ENCODE measurements at regions not wholly inside any gene's neighbourhood (a gene's known extent, or its start where the extent isn't known, plus 50 kb on each side); places are given as distances from the start of the nearest gene placed in this dataset.

GRCh38 chr17:77296769-77297409 lies 156.1 kb downstream of the SEC14L1 start (continued):
- TF ChIP-seq ARID5B (CRISPR knock-in tag; IDR thresholded peaks at IDR 0.05): peak; percentile 17; the same call in 1 of the 2 replicates

GRCh38 chr17:77297693-77298666 lies 157.2 kb downstream of the SEC14L1 start:
- in situ Hi-C loops (cut with HindIII; ENCODE audit: extremely low pct_ligation_motif_present, low pct_unique_long_range_greater_than_20kb): no loop called here
- ChIA-PET POLR2A (interaction anchor here (1.0 to 9.7 kb wide), 4 partner anchors 8 to 155 kb away, joined by 3 to 335 read pairs (median 10); no protein-coding TSS in a partner anchor), CTCF (ENCODE audit: low intra/inter-chr PET ratio, low total read pairs) (no interaction called here)
- Histone ChIP-seq H3K4me1 (ENCODE audit: insufficient read depth, low read length) (peaks cover 81% of the 10 kb centered on the region), H3K4me2 (ENCODE audit: low read depth, low read length) (no peak overlapping the region), H2AFZ (ENCODE audit: low read length) (no peak overlapping the region), H4K20me1 (ENCODE audit: insufficient read depth, low read length) (peaks cover 36% of the 10 kb centered on the region), H3K9me3 (ENCODE audit: low read length) (no peaks in the 10 kb centered on the region), H3K27ac (ENCODE audit: extremely low read length, insufficient read depth, low read length) (peak overlapping the region; percentile 50), H3K36me3 (replicated peaks in 1 of 2; ENCODE audit: control insufficient read depth in 1 of 2, insufficient read depth in 2 of 2, low read length in 2 of 2) (peaks cover 14 to 29% of the 10 kb centered on the region in 2 experiments), H3K9ac (ENCODE audit: insufficient read depth, low read depth, low read length) (no peak overlapping the region), H3K27me3 (ENCODE audit: control insufficient read depth in 1 of 2, insufficient read depth in 2 of 2, low read length in 2 of 2) (no peaks in the 10 kb centered on the region), H3K4me3 (replicated peaks in 1 of 3; ENCODE audit: insufficient read depth in 1 of 3, low read depth in 2 of 3, low read length in 3 of 3) (no peak overlapping the region), H3K79me2 (ENCODE audit: insufficient read depth, low read length) (peaks cover 81% of the 10 kb centered on the region)
- no peak for FAIRE-seq
- no peak for ATAC-seq
- BruUV-seq (replicated peaks): no TSS peak
- no peak for DNase-seq (ENCODE audit: low spot score)
- 92% methylated on average over 7 of the region's 8 CpGs for WGBS (ENCODE audit: low lambda C conversion rate)
- intact Hi-C loops (cut with micrococcal nuclease; ENCODE audit: unreplicated experiment): no loop called here
- TF ChIP-seq PRMT3 (CRISPR knock-in tag; IDR thresholded peaks at IDR 0.05; ENCODE audit: borderline replicate concordance, low read depth) (no peak), YY1 (IDR thresholded peaks at IDR 0.05; ENCODE audit: insufficient read depth, insufficient replicate concordance, low read depth, low read length) (no peak), SYNCRIP (IDR thresholded peaks at IDR 0.05; ENCODE audit: insufficient read depth, low read depth, low read length) (no peak), POLR2AphosphoS2 (IDR thresholded peaks at IDR 0.05; ENCODE audit: low read depth, low read length) (0 out of 2 replicates have a peak, but pooled peaks have one; percentile 53), ZNF776 (CRISPR knock-in tag; IDR thresholded peaks at IDR 0.05) (0 out of 2 replicates have a peak, but pooled peaks have one; percentile 58), ZNF891 (CRISPR knock-in tag; IDR thresholded peaks at IDR 0.05) (0 out of 2 replicates have a peak, but pooled peaks have one; percentile 29), FOXJ3 (CRISPR knock-in tag; IDR thresholded peaks at IDR 0.05; ENCODE audit: borderline replicate concordance) (no peak), ZNF235 (CRISPR knock-in tag; IDR thresholded peaks at IDR 0.05; ENCODE audit: borderline replicate concordance) (no peak), CTCF (CRISPR knock-in tag; IDR thresholded peaks at IDR 0.05) (no peak), EED (CRISPR knock-in tag; IDR thresholded peaks at IDR 0.05) (no peak), POLR2A (IDR thresholded peaks at IDR 0.05; ENCODE audit: insufficient read depth in 1 of 2, low read depth in 2 of 2, low read length in 2 of 2) (0 out of 4 replicates have a peak, but pooled peaks of 1 of the 2 experiments have one; percentile 13), AKAP8 (CRISPR knock-in tag; IDR thresholded peaks at IDR 0.05) (peak; percentile 55; the same call in 1 of the 2 replicates), ZNF431 (CRISPR knock-in tag; IDR thresholded peaks at IDR 0.05; ENCODE audit: borderline replicate concordance, low read depth) (no peak)

Data from HepG2 (cell line).